ENCODE measurements at regions not wholly inside any gene's neighbourhood (a gene's known extent, or its start where the extent isn't known, plus 50 kb on each side); places are given as distances from the start of the nearest gene placed in this dataset.

- TF ChIP-seq ELF4 (IDR thresholded peaks at IDR 0.05) (no peak), LEF1 (IDR thresholded peaks at IDR 0.05; ENCODE audit: borderline replicate concordance) (no peak), TARDBP (IDR thresholded peaks at IDR 0.05) (no peak), PKNOX1 (IDR thresholded peaks at IDR 0.05) (no peak), FOXK2 (IDR thresholded peaks at IDR 0.05) (no peak), ARNT (IDR thresholded peaks at IDR 0.05) (no peak)
Measured at GRCh38 chr11:130637566-130637965, 189.1 kb downstream of the ADAMTS15 start.

Data from HEK293T (cell line).